ACHN (cell line): ENCODE measurements at regions not wholly inside any gene's neighbourhood (a gene's known extent, or its start where the extent isn't known, plus 50 kb on each side); places are given as distances from the start of the nearest gene placed in this dataset.

Source experiments
- DNase-seq: peaks from one replicate; pipeline ENCODE4 v3.0.0-alpha.2; 2015
- in situ Hi-C: cut with HindIII; loops from 2 replicates; pipeline ENCODE4 v1.10.0; 2017; ENCODE audit warnings: low sequenced_read_pairs, low pct_ligation_motif_present, low pct_unique_long_range_greater_than_20kb

GRCh38 chr5:18311266-18311665 lies 677.0 kb downstream of the TAF11L14 start:
- in situ Hi-C loops: no loop called here
- DNase-seq: no peak

- in situ Hi-C loops: no loop called here
- DNase-seq: no peak
These were observed 677.8 kb downstream of the TAF11L14 start for GRCh38 chr5:18312016-18312415.

GRCh38 chr5:18314192-18314778 lies 680.0 kb downstream of the TAF11L14 start:
- peak; percentile 8 for DNase-seq

GRCh38 chr5:18321262-18321942 lies 687.1 kb downstream of the TAF11L14 start:
- in situ Hi-C loops: no loop called here
- DNase-seq: no peak

More at GRCh38 chr5:18314192-18314778, 680.0 kb downstream of the TAF11L14 start:
- in situ Hi-C loops: no loop called here

GRCh38 chr5:18323891-18324290 lies 689.6 kb downstream of the TAF11L14 start:
- DNase-seq: no peak
- in situ Hi-C loops: no loop called here

GRCh38 chr5:18325431-18325830 lies 691.2 kb downstream of the TAF11L14 start:
- in situ Hi-C loops: no loop called here
- DNase-seq: no peak

GRCh38 chr5:18329328-18329727 lies 695.1 kb downstream of the TAF11L14 start:
- in situ Hi-C loops: no loop called here
- no peak for DNase-seq

GRCh38 chr5:18333841-18334240 lies 699.6 kb downstream of the TAF11L14 start:
- DNase-seq: no peak

GRCh38 chr5:18334949-18335348 lies 700.7 kb downstream of the TAF11L14 start:
- in situ Hi-C loops: no loop called here
- no peak for DNase-seq

More at GRCh38 chr5:18333841-18334240, 699.6 kb downstream of the TAF11L14 start:
- in situ Hi-C loops: no loop called here

- in situ Hi-C loops: no loop called here
These were observed 720.6 kb downstream of the TAF11L14 start for GRCh38 chr5:18354828-18355227.

GRCh38 chr5:18357486-18357885 lies 723.2 kb downstream of the TAF11L14 start:
- in situ Hi-C loops: no loop called here
- no peak for DNase-seq

More at GRCh38 chr5:18354828-18355227, 720.6 kb downstream of the TAF11L14 start:
- DNase-seq: no peak

- in situ Hi-C loops: no loop called here
- DNase-seq: no peak
These were observed 732.0 kb downstream of the TAF11L14 start for GRCh38 chr5:18366234-18366633.

GRCh38 chr5:18370531-18370930 lies 736.3 kb downstream of the TAF11L14 start:
- in situ Hi-C loops: no loop called here
- no peak for DNase-seq

- no peak for DNase-seq
- in situ Hi-C loops: no loop called here
These were observed 741.4 kb downstream of the TAF11L14 start for GRCh38 chr5:18375641-18376040.

GRCh38 chr5:18378066-18378465 lies 743.8 kb downstream of the TAF11L14 start:
- in situ Hi-C loops: no loop called here
- DNase-seq: no peak

GRCh38 chr5:18379189-18379588 lies 744.9 kb downstream of the TAF11L14 start:
- DNase-seq: no peak
- in situ Hi-C loops: no loop called here

GRCh38 chr5:18380729-18381362 lies 746.6 kb downstream of the TAF11L14 start:
- in situ Hi-C loops: no loop called here

GRCh38 chr5:18393565-18394442 lies 759.5 kb downstream of the TAF11L14 start:
- DNase-seq: peak; percentile 37
- in situ Hi-C loops: no loop called here

More at GRCh38 chr5:18380729-18381362, 746.6 kb downstream of the TAF11L14 start:
- DNase-seq: no peak

- no peak for DNase-seq
- in situ Hi-C loops: no loop called here
These were observed 760.2 kb downstream of the TAF11L14 start for GRCh38 chr5:18394443-18394804.
